ENCODE measurements at regions not wholly inside any gene's neighbourhood (a gene's known extent, or its start where the extent isn't known, plus 50 kb on each side); places are given as distances from the start of the nearest gene placed in this dataset.

DNA sequence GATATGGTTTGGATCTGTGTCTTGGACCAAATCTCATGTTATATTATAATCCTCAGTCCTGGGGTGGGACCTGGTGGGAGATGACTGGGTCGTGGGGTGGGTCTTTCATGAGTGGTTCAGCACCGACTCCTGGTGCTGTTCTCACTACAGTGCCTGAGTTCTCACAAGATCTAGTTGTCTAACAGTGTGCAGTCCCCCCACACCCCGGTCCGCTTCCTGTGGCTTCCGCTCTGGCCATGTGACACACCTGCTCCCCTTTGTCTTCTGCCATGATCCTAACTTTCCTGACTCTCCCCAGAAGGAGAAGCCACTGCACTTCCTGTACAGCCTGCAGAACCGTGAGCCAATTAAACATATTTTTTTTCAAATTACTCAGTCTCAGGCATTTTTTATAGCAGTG is 1262.2 kb downstream of the TMEM121 start:
- TF ChIP-seq, protein P1, sequence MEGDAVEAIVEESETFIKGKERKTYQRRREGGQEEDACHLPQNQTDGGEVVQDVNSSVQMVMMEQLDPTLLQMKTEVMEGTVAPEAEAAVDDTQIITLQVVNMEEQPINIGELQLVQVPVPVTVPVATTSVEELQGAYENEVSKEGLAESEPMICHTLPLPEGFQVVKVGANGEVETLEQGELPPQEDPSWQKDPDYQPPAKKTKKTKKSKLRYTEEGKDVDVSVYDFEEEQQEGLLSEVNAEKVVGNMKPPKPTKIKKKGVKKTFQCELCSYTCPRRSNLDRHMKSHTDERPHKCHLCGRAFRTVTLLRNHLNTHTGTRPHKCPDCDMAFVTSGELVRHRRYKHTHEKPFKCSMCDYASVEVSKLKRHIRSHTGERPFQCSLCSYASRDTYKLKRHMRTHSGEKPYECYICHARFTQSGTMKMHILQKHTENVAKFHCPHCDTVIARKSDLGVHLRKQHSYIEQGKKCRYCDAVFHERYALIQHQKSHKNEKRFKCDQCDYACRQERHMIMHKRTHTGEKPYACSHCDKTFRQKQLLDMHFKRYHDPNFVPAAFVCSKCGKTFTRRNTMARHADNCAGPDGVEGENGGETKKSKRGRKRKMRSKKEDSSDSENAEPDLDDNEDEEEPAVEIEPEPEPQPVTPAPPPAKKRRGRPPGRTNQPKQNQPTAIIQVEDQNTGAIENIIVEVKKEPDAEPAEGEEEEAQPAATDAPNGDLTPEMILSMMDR (conservative IDR thresholded peaks at IDR 0.05; ENCODE audit: low read depth, low read length) = no peak
- no peak for TF ChIP-seq EZH2phosphoT487 (IDR thresholded peaks at IDR 0.05; ENCODE audit: borderline replicate concordance, low read length)
- no peak for TF ChIP-seq EZH2 (IDR thresholded peaks at IDR 0.05; ENCODE audit: low read length, unreplicated experiment)
